GM21529 (cell line): ENCODE measurements at regions not wholly inside any gene's neighbourhood (a gene's known extent, or its start where the extent isn't known, plus 50 kb on each side); places are given as distances from the start of the nearest gene placed in this dataset.
"Not testable (repeated sequence)": the region's sequence is repeated elsewhere in the genome, so short reads cannot be mapped to it uniquely, and the experiment has no call there.

Experiments used
- ATAC-seq: cut with Tn5 transposase; IDR thresholded peaks from one replicate; pipeline ENCODE4 v1.9.1; 2021; ENCODE audit not compliant: unreplicated experiment

- ATAC-seq, result no peak
Measured at GRCh38 chr1:79177844-79178243, 171.3 kb upstream of the ADGRL4 start.

GRCh38 chr1:79161077-79161476 is 154.5 kb upstream of the ADGRL4 start:
- no peak for ATAC-seq

- no peak for ATAC-seq
Measured at GRCh38 chr1:79155991-79156390, 149.5 kb upstream of the ADGRL4 start.

GRCh38 chr1:79151006-79151796 is 144.7 kb upstream of the ADGRL4 start:
- no peak for ATAC-seq

GRCh38 chr1:79150576-79150975 is 144.0 kb upstream of the ADGRL4 start:
- ATAC-seq, result no peak

- ATAC-seq, result not testable (repeated sequence)
Measured at GRCh38 chr1:79138227-79138626, 131.7 kb upstream of the ADGRL4 start.

- ATAC-seq, result no peak
Measured at GRCh38 chr1:79133774-79134364, 127.3 kb upstream of the ADGRL4 start.

- no peak for ATAC-seq
Measured at GRCh38 chr1:79131626-79132025, 125.1 kb upstream of the ADGRL4 start.

- ATAC-seq, result no peak
Measured at GRCh38 chr1:79129914-79130313, 123.4 kb upstream of the ADGRL4 start.

GRCh38 chr1:79128722-79129121 is 122.2 kb upstream of the ADGRL4 start:
- no peak for ATAC-seq

- no peak for ATAC-seq
Measured at GRCh38 chr1:79124756-79125155, 118.2 kb upstream of the ADGRL4 start.

GRCh38 chr1:79122521-79122920 is 116.0 kb upstream of the ADGRL4 start:
- ATAC-seq, result no peak

GRCh38 chr1:79117376-79117775 is 110.8 kb upstream of the ADGRL4 start:
- no peak for ATAC-seq

- ATAC-seq, result no peak
Measured at GRCh38 chr1:79113836-79114235, 107.3 kb upstream of the ADGRL4 start.

- ATAC-seq, result no peak
Measured at GRCh38 chr1:79110749-79111148, 104.2 kb upstream of the ADGRL4 start.

GRCh38 chr1:79109445-79109844 is 102.9 kb upstream of the ADGRL4 start:
- ATAC-seq, result no peak

- ATAC-seq, result no peak
Measured at GRCh38 chr1:79105500-79105899, 99.0 kb upstream of the ADGRL4 start.

- no peak for ATAC-seq
Measured at GRCh38 chr1:79104617-79105016, 98.1 kb upstream of the ADGRL4 start.

GRCh38 chr1:79100385-79100784 is 93.9 kb upstream of the ADGRL4 start:
- ATAC-seq, result no peak

- ATAC-seq, result no peak
Measured at GRCh38 chr1:79090985-79091384, 84.5 kb upstream of the ADGRL4 start.

- no peak for ATAC-seq
Measured at GRCh38 chr1:79089946-79090345, 83.4 kb upstream of the ADGRL4 start.

GRCh38 chr1:79082233-79082632 is 75.7 kb upstream of the ADGRL4 start:
- ATAC-seq, result no peak

- peak; percentile 61 for ATAC-seq
Measured at GRCh38 chr1:79079770-79080169, 73.2 kb upstream of the ADGRL4 start.
